ENCODE measurements at regions not wholly inside any gene's neighbourhood (a gene's known extent, or its start where the extent isn't known, plus 50 kb on each side); places are given as distances from the start of the nearest gene placed in this dataset.

GRCh38 chr10:62689712-62690111 lies 114.8 kb upstream of the ADO start:
- TF ChIP-seq CTCF (IDR thresholded peaks at IDR 0.05): no peak
- TF ChIP-seq POLR2A (IDR thresholded peaks at IDR 0.05): no peak

All from body of pancreas (tissue), 4 donors.